ENCODE measurements at regions not wholly inside any gene's neighbourhood (a gene's known extent, or its start where the extent isn't known, plus 50 kb on each side); places are given as distances from the start of the nearest gene placed in this dataset.

DNA sequence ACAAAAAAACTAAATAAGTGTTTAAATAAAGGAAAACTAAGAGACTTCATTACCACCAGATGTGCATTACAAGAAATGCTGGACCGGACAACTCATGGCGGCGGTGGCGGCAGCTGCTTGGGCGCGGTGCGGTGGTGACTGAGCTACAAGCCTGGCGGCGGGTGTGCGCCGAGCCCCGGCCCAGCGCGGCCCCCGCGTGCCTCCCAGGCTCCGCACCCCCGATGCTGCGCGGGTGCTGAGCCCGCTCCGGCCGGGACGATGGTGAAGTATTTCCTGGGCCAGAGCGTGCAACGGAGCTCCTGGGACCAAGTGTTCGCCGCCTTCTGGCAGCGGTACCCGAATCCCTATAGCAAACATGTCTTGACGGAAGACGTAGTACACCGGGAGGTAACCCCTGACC lies 52.2 kb upstream of the RCOR3 start:
- no peak for DNase-seq

DNA sequence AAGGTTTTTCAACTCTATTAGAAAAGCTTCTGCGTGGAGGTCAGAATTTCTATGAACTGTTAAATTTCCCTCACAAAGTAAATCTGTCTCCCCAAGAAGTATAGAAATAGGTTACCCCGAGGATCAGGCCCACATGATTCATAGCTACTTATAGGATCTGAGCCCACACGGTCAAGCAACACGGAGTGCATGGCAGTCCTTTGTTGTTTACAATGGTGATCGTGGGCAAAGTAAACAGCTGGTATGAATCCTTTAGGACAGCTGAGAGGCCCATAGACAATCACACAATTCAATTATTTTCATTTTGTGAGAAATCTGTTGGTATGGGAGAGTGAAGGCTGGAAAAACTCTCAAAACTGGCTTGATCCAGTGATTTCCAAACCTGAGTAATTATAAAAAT lies 58.9 kb upstream of the RCOR3 start:
- no peak for DNase-seq

- DNase-seq, result no peak
These were observed 60.3 kb upstream of the RCOR3 start for GRCh38 chr1:211198880-211199279.

DNA sequence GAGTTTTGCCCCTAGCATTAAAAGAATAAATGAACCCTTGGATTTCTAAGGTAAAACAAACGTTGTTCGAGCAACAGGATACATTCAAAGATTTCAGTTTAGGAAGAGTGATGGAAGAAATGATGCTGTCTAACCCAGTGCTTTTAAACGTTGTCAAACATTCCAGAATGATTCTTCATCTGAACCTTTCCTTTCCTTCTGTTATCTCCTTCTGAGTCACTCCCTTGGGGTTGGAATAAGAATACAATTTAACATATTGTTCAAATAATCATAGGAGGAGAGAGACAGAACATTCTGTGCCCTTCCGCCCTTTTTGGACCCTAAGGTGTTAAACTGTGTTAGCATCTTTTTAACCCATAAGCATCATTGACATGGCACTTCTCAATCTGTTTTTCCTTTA lies 61.1 kb upstream of the RCOR3 start:
- DNase-seq, result no peak

DNA sequence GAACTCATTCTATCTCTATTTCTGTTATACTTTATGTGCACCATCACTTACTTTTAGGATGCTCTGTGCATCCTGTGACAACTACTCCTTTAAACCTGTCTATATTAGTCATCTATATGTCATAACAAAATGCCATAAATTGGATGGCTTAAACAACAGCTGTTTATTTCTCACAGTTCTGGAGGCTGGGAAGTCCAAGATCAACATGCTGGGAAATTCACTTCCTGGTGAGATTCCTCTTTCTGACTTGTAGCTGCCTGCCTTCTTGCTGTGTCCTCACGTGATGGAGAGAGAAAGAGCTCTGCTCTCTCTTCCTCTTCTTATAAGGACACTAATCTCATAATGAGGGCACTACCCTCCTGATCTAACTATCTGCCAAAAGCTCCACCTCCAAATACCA lies 62.3 kb upstream of the RCOR3 start:
- peak in 1 of 4 experiments; percentile 13 for DNase-seq

DNA sequence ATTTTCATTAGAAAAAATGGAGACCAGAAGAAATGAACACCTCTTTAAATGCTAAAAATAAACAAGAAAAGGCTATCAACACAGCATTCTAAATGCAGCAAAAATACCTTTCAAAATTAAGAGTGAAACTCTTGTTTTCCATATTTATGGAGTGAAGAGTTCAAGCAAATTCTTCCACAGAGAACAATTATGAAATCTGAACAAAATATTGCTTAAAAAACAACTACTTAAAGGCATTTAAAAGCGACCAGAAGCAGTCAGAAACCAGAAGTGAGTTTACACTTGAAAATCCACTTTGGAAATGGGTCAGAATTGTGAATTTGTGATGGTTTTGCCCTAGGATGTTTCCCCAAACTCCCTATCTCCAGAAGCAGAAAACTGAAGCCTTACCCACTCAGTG lies 60.9 kb upstream of the KCNH1 start:
- DNase-seq, result no peak

GRCh38 chr1:211192227-211192626 lies 58.3 kb upstream of the KCNH1 start:
- no peak for DNase-seq

GRCh38 chr1:211188721-211189120 lies 54.8 kb upstream of the KCNH1 start:
- peak in 3 of 4 experiments; percentile 6 to 30 (median 9) for DNase-seq

- DNase-seq, result no peak
These were observed 49.9 kb upstream of the KCNH1 start for GRCh38 chr1:211183747-211184313.

All from suppressor macrophage (primary cell).